OCI-LY7 (cell line): ENCODE measurements at regions not wholly inside any gene's neighbourhood (a gene's known extent, or its start where the extent isn't known, plus 50 kb on each side); places are given as distances from the start of the nearest gene placed in this dataset.

Experiments used
- BruUV-seq: library from RNA; stranded (reverse); fragments of 400-500 nt; replicated peaks from 2 replicates; lab custom pipeline; 2021; lab: Mats Ljungman, UMichigan
- CTCF ChIA-PET: fragments of 300-600 bp; sonication (Branson Sonifier 250); formaldehyde crosslinking; loops from one replicate; lab custom pipeline; 2022; ENCODE audit warnings: antibody characterized with exemption; ENCODE audit not compliant: unreplicated experiment; lab: Charles Lee
- POLR2A ChIA-PET: fragments of 300-600 bp; sonication (Branson Sonifier 250); formaldehyde crosslinking; loops from one replicate; lab custom pipeline; 2022; ENCODE audit warnings: antibody characterized with exemption; lab: Charles Lee
- DNase-seq: peaks from one replicate; pipeline ENCODE4 v3.0.0-alpha.2; 2015; ENCODE audit warnings: low spot score
- H2AFZ ChIP-seq: fragments of 200-600 bp; sonication (generic), shearing (Covaris generic); 2 replicates; pipeline ENCODE4 v1.6.1; 2014; ENCODE audit warnings: mild to moderate bottlenecking, antibody characterized with exemption, low read length, moderate library complexity
- H3K27ac ChIP-seq: fragments of 200-600 bp; sonication (generic); 2 replicates; pipeline ENCODE4 v1.5.1; 2014; ENCODE audit warnings: mixed run types, low read depth, mild to moderate bottlenecking, moderate library complexity, low read length, inconsistent platforms; ENCODE audit not compliant: poor library complexity, severe bottlenecking
- H3K36me3 ChIP-seq: fragments of 200-600 bp; sonication (generic); 2 replicates; pipeline ENCODE4 v1.6.1; 2014; ENCODE audit warnings: mild to moderate bottlenecking, antibody characterized with exemption, low read length, moderate library complexity, mixed read lengths; ENCODE audit not compliant: insufficient read depth
- H3K4me1 ChIP-seq: fragments of 200-600 bp; sonication (generic); 2 replicates; pipeline ENCODE4 v1.5.1; 2014; ENCODE audit warnings: mild to moderate bottlenecking, low read length; ENCODE audit not compliant: insufficient read depth, poor library complexity, severe bottlenecking
- H3K4me2 ChIP-seq: fragments of 200-600 bp; sonication (generic); 2 replicates; pipeline ENCODE4 v1.6.1; 2014; ENCODE audit warnings: mild to moderate bottlenecking, low read length
- H3K4me3 ChIP-seq: fragments of 200-600 bp; sonication (generic); 2 replicates; pipeline ENCODE4 v1.5.1; 2014; ENCODE audit warnings: mild to moderate bottlenecking, low read depth, low read length; ENCODE audit not compliant: poor library complexity, severe bottlenecking
- H3K79me2 ChIP-seq: fragments of 200-600 bp; sonication (generic); 2 replicates; pipeline ENCODE4 v1.6.1; 2016; ENCODE audit warnings: low read depth, mild to moderate bottlenecking, low read length, moderate library complexity, mixed read lengths; ENCODE audit not compliant: insufficient read depth
- H3K9me2 ChIP-seq: fragments of 200-600 bp; sonication (generic); 2 replicates; pipeline ENCODE4 v1.6.1; 2016; ENCODE audit warnings: mild to moderate bottlenecking, low read length, mixed read lengths; ENCODE audit not compliant: insufficient read depth
- H3K9me3 ChIP-seq: fragments of 200-600 bp; sonication (generic); 2 replicates; pipeline ENCODE4 v1.6.1; 2014; ENCODE audit warnings: mild to moderate bottlenecking, mixed run types, low read length, mixed read lengths
- H4K20me1 ChIP-seq: fragments of 200-600 bp; sonication (generic); 2 replicates; pipeline ENCODE4 v1.6.1; 2014; ENCODE audit warnings: mild to moderate bottlenecking, antibody characterized with exemption, low read length, moderate library complexity, mixed read lengths; ENCODE audit not compliant: insufficient read depth
- CTCF ChIP-seq: fragments of 200-600 bp; sonication (generic); conservative IDR thresholded peaks from 2 replicates; pipeline ENCODE4 v1.5.1; 2014; ENCODE audit warnings: mild to moderate bottlenecking, antibody characterized with exemption, low read length, moderate library complexity, mixed read lengths
- EZH2phosphoT487 ChIP-seq: fragments of 200-600 bp; sonication (generic); IDR thresholded peaks from 2 replicates; pipeline ENCODE4 v1.6.1; 2018; ENCODE audit warnings: low read depth, borderline replicate concordance, mild to moderate bottlenecking, mixed run types, antibody characterized with exemption, low read length, moderate library complexity, mixed read lengths
- intact Hi-C: fragments of 100-400 bp; cut with micrococcal nuclease; formaldehyde crosslinking; loops from one replicate; pipeline ENCODE4 v1.10.0; 2022; ENCODE audit not compliant: unreplicated experiment

- Histone ChIP-seq H3K79me2 (no peaks in the 10 kb centered on the region), H3K9me3 (no peaks in the 10 kb centered on the region), H3K4me3 (no peak overlapping the region), H3K4me2 (no peak overlapping the region), H3K36me3 (no peaks in the 10 kb centered on the region), H2AFZ (no peak overlapping the region), H4K20me1 (no peaks in the 10 kb centered on the region), H3K4me1 (no peaks in the 10 kb centered on the region), H3K27ac (no peak overlapping the region), H3K9me2 (no peaks in the 10 kb centered on the region)
- BruUV-seq, result no TSS peak
- intact Hi-C loops, result no loop called here
- CTCF ChIA-PET, result no interaction called here
- POLR2A ChIA-PET, result no interaction called here
- TF ChIP-seq CTCF (no peak), EZH2phosphoT487 (no peak)
- no peak for DNase-seq
Measured at GRCh38 chr4:149901128-149901527, 85.5 kb upstream of the IQCM start.

GRCh38 chr4:149902242-149902641 is 86.6 kb upstream of the IQCM start:
- BruUV-seq, result no TSS peak

More at GRCh38 chr4:149902242-149902641, 86.6 kb upstream of the IQCM start:
- H3K79me2 ChIP-seq, result no peaks in the 10 kb centered on the region
- DNase-seq, result no peak
- no peak overlapping the region for H2AFZ ChIP-seq
- H3K4me3 ChIP-seq, result no peak overlapping the region
- POLR2A ChIA-PET, result no interaction called here
- H4K20me1 ChIP-seq, result no peaks in the 10 kb centered on the region
- no peak for TF ChIP-seq EZH2phosphoT487
- TF ChIP-seq CTCF, result no peak
- H3K9me2 ChIP-seq, result no peaks in the 10 kb centered on the region
- intact Hi-C loops, result no loop called here
- no peaks in the 10 kb centered on the region for H3K9me3 ChIP-seq
- no peaks in the 10 kb centered on the region for H3K4me1 ChIP-seq
- H3K36me3 ChIP-seq, result no peaks in the 10 kb centered on the region
- H3K4me2 ChIP-seq, result no peak overlapping the region
- H3K27ac ChIP-seq, result no peak overlapping the region
- CTCF ChIA-PET, result no interaction called here
